GM10266 (cell line): ENCODE measurements at regions not wholly inside any gene's neighbourhood (a gene's known extent, or its start where the extent isn't known, plus 50 kb on each side); places are given as distances from the start of the nearest gene placed in this dataset.
"Not testable (repeated sequence)": the region's sequence is repeated elsewhere in the genome, so short reads cannot be mapped to it uniquely, and the experiment has no call there.

ENCODE experiments used
- DNase-seq: peaks from one replicate; pipeline ENCODE4 v3.0.0; 2012; ENCODE audit errors: extremely low spot score
- TF ChIP-seq, protein P1 (sequence below): IDR thresholded peaks from 2 replicates; pipeline ENCODE4 v1.5.1; 2012; ENCODE audit warnings: mild to moderate bottlenecking, low read depth; ENCODE audit not compliant: control insufficient read depth, insufficient read depth; ENCODE audit errors: missing control alignments

GRCh38 chr4:31748382-31748781 lies 1028.2 kb downstream of the PCDH7 start:
- TF ChIP-seq, protein P1, sequence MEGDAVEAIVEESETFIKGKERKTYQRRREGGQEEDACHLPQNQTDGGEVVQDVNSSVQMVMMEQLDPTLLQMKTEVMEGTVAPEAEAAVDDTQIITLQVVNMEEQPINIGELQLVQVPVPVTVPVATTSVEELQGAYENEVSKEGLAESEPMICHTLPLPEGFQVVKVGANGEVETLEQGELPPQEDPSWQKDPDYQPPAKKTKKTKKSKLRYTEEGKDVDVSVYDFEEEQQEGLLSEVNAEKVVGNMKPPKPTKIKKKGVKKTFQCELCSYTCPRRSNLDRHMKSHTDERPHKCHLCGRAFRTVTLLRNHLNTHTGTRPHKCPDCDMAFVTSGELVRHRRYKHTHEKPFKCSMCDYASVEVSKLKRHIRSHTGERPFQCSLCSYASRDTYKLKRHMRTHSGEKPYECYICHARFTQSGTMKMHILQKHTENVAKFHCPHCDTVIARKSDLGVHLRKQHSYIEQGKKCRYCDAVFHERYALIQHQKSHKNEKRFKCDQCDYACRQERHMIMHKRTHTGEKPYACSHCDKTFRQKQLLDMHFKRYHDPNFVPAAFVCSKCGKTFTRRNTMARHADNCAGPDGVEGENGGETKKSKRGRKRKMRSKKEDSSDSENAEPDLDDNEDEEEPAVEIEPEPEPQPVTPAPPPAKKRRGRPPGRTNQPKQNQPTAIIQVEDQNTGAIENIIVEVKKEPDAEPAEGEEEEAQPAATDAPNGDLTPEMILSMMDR: no peak
- no peak for DNase-seq

DNA sequence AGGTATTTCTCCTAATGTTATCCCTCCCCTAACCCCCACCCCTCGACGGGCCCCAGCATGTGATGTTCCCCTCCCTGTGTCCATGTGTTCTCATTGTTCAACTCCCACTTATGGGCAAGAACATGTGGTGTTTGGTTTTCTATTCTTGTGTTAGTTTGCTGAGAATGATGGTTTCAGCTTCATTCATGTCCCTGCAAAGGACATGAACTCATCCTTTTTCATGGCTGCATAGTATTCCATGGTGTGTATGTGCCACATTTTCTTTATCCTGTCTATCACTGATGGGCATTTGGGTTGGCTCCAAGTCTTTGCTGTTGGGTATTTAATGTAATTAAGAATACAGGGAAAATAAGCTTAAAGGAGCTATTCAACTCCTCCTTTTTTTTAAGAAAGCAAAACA lies 1030.4 kb downstream of the PCDH7 start:
- DNase-seq: not testable (repeated sequence)

- DNase-seq: no peak
- TF ChIP-seq, protein P1: no peak
Measured at GRCh38 chr4:31755751-31756150, 1035.6 kb downstream of the PCDH7 start.

DNA sequence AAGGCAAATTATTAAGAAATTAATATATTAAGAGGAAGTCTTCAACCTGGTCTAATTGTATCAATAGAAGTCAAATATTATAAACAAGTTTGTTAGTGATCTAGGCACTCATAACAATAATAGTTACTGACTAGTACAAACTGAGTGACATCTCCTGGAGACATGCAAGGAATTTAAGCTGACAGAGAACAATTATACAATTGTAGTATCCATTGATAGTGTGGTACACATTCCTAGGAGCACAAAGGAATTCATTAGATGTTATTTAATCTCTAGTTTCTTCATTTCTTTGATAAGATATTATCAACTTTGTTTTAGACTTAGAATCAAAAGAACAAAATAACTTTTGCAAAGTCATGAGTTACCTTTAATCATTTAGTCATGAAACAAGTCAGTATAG lies 1048.6 kb downstream of the PCDH7 start:
- TF ChIP-seq, protein P1: no peak
- no peak for DNase-seq

DNA sequence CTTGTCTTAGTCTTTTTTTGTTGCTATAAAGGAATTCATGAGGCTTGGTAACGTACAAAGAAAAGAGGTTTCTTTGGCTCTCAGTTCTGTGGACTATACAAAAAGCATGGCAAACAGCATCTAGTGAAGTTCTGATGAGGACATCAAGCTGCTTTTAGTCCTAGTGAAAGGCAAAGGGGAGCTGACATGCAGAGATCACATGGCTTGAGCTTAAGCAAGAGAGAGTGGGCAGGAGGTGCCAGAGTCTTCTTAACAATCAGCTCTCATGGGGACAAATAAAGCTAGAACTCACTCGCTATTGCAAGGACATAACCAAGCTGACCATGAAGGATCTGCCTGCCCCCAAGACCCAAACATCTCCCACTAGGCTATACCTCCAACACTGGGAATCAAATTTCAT lies 1063.1 kb downstream of the PCDH7 start:
- DNase-seq: no peak

GRCh38 chr4:31784558-31784957 lies 1064.4 kb downstream of the PCDH7 start:
- DNase-seq: no peak
- TF ChIP-seq, protein P1: no peak

More for the DNA sequence above, 1063.1 kb downstream of the PCDH7 start:
- TF ChIP-seq, protein P1: no peak

DNA sequence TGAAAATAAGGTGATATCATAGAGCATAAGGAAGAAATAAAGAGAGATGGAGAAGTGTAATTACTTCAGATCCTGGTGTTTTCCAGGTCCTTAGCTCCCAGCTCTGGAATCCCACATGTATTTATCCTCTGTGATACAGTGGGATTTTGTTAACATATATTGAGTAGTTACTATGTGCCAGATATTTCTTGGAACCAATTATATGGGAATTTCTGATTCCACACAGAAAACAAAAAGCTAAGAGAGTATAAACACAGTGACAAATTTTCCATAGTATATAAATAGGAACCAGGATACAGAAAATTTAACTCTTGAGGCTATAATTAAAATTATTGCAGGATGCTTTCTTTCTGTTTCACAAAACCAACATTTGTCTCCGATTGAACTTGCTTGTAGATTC lies 1067.5 kb downstream of the PCDH7 start:
- DNase-seq: no peak
- TF ChIP-seq, protein P1: no peak

DNA sequence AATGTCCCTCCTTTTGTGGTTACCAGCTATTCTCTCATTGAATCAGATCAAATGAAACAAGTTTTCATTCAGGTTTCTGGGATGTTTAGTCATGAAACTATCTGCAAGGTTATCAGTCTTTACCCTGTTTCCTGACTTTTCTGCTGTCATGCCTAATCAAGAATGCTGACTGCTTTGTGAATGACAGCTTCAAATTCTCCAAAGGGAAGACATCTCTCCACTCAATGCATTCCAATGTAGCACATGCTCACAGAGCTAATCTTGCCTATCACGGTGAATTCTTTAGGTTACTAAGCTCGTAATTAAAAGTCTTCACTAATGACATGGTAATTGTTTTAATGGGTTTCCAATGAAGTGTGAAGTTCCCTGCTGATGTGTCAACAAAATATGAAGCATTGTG lies 1068.5 kb downstream of the PCDH7 start:
- DNase-seq: no peak
- TF ChIP-seq, protein P1: no peak
